NB4 (cell line): ENCODE measurements at regions not wholly inside any gene's neighbourhood (a gene's known extent, or its start where the extent isn't known, plus 50 kb on each side); places are given as distances from the start of the nearest gene placed in this dataset.

Experiments
- CTCF ChIP-seq: IDR thresholded peaks from one replicate; pipeline ENCODE4 v1.5.1; 2012; ENCODE audit warnings: low read depth, low read length
- POLR2A ChIP-seq: IDR thresholded peaks from 2 replicates; pipeline ENCODE4 v1.6.1; 2011; ENCODE audit warnings: mild to moderate bottlenecking; ENCODE audit not compliant: insufficient read length; ENCODE audit errors: extremely low read depth

GRCh38 chr14:103273145-103273744, 60.8 kb upstream of the EIF5 start:
- TF ChIP-seq POLR2A (no peak), CTCF (no peak)
